ENCODE measurements at regions not wholly inside any gene's neighbourhood (a gene's known extent, or its start where the extent isn't known, plus 50 kb on each side); places are given as distances from the start of the nearest gene placed in this dataset.
A peak's percentile ranks its signal among the peaks of the same experiment; 100 is the strongest.
"Not testable (repeated sequence)": the region's sequence is repeated elsewhere in the genome, so short reads cannot be mapped to it uniquely, and the experiment has no call there.

DNA sequence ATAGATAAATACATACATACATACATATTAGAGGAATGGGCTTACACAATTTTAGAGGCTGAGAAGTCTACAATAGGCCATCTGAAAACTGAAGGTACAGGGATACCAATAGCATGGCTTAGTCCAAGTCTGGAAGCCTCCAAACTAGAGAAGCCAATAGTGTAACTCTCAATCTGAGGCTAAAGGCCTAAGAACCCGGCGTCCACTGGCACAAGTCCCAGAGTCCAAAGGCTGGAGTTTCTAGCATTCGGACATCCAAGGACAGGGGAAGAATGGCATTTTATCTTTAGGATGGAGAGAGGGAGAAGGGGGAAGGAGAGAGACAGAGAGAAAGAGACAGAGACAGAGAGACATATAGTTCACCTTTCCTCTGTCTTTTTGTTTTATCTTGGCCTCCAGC, 63.7 kb upstream of the SYT4 start:
- no peak for DNase-seq

DNA sequence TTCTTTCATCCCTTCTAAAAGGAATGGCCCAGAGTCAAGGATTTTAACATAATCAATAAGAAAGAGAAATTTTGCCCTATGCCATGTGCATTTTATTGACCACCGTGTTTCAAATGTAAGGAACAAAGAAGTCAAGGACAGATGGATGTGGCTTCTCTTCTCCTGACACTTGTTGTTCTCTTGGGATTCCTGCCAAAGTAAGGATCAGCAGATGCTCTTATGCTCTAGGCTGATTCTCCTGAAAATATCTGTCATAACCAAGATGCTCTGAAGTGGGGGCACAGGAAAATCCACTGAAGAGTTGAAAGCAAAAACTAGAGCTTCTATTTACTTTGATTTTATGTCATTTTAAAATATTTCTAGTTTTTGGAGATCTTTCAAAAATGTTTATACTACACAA, 72.9 kb upstream of the SYT4 start:
- no peak for DNase-seq

DNA sequence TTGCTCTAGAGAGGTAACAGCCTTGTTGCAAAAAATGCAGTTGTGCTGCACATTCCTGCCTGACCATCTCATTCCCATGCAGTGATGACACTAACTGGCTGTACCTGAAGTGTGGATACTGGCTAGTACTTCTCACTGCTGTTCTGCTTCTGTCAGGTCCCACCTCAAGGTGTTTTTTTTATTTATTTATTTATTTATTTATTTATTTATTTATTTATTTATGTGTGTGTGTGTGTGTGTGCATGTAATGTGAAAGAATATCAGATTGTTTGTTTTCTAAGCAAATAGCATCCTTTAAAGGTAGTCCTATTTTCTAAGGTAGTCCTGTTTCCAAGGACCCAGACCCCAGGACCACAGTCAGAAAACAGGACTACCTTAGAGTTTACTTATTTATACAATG, 87.2 kb upstream of the SYT4 start:
- no peak for DNase-seq

DNA sequence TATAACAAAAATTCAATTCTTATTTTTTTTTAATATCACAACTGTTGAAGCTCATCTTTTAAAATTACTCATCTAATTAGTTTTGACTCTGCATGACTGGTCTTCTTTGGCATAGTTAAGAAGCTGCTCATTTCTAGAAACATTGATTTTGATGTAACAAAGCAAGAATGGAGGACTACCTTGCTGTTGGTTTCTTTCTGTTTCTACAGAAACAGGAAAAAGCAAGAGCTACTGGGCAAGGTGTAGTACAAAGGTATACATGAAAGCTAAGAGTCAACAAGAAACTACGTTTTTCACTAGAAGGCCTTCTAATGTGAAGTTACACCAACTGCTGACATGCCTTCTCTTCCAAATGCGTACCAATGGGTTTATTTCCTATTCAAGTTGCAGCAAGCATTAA, 90.6 kb upstream of the SYT4 start:
- no peak for DNase-seq

DNA sequence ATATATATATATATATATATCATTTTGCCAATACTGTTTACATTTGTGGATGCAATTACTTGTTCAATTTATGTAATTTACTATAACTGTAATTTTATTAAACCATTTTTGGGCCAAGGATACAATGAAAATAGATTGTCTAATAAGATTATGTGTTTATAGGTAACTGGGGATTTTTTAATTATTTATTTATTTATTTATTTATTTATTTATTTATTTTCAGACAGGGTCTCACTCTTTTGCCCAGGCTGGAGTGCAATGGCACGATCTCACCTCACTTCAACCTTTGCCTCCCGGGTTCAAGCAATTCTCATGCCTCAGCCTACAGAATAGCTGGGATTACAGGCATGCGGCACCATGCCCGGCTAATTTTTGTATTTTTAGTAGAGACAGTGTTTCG, 92.0 kb upstream of the SYT4 start:
- DNase-seq, result not testable (repeated sequence)

DNA sequence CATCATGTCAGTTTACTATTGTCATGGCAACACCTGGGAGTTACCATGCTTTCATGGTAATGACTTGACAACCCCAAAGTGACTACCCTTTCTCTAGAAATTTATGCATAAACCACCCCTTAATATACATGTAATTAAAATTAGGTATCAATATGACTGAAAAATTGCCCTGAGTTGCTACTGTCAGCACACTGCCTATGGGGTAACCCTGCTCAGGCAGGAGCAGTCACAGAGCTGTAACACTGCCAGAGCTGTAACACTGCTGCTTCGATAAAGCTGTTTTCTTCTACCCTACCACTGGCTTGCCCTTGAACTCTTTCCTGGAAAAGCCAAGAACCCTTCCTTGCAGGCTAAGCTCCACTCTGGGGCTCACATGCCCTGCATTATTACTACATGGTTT, 95.5 kb upstream of the SYT4 start:
- DNase-seq, result no peak

DNA sequence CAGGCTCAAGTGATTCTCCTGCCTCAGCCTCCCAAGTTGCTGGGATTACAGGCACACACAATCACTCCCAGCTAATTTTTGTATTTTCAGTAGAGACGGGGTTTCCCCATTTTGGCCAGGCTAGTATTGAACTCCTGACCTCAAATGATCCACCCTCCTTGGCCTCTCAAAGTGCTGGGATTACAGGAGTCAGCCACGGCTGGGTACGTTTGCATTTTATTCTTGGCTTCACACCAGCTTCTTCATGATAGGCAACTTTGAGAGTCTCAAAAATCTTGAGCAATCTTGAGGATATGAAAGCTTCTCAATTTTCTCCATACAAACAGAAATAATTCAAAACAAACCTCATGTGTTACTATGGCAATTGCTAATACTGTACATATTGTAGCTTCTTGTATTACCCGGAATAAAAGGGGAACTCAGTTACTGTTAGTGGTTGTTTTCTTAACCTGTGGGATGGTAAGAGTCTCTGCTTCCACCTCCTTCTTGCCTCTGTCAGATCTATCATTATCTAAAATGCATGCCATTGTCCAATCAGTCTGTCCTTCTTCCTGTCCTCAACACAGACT, 102.9 kb upstream of the SYT4 start:
- DNase-seq, result no peak

DNA sequence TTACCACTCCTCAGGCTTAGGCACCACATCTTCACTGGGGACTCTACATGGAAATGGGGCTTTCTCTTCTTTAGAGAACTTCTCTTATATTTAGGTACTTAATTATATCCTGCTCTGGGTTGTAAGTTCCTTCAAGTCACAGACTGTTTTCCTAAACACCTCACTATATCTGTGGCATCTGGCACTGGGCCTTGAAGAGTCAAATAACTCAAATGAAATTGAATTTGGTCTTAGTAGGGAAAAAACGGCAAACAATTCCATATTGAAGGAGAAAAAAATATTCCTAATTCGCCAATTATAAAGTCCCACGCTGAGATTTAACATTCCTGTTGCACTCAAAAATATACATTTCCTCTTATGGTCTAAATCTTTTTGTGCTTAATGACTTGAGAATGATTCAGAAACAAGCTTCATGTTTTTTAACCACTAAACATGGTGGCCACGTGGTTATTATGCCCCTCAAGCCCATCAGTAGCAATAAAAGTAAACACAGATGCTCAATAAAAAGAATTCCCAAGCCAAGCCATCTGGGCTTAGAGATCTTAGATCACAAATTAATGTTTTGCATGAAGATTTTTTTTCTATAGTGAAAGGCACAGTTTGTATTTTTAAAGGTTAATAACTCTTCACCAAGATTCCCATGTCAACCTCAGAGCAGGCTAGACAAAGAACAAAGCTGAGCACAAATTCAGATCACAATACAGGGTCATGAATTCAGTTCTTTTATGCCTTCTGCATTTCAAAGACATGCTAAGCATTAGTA, 105.5 kb upstream of the SYT4 start:
- DNase-seq, result no peak

DNA sequence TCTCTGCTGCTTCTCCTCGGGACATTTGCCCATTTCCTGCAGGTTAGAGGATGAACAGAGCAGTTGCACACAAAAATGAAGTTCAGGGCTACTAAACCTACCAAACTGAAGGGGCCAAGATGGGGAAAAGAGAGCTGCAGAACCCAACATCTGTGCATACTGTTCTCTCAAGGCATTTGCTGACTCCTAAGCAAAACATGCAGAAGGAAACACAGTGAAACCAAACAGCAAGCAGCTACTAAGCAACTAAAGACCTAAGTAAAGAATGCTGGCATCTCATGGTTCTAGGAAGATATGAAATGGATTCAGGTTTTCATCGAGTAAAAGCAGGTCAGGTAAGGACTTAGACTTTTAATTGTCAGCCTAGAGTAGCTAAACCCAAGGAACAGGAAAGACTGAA, 111.9 kb upstream of the SYT4 start:
- no peak for DNase-seq

DNA sequence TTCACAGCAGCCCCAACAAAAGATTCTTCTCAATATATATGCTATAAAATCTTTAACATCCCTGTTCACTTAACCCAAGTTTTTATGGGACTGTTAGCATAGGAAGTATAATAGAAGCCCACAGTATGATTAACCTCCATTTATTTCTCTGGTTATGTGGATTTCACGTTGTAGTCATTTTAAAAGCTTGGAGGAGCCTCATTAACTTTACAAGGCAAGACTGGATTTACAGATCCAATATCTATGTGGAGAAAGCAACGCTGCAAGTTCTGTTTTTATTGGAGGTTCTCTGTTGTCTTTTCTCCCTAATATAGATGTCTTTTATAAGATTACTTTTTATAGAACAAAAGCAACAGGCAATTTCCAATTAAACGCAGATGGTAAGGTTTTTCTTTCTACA, 114.9 kb upstream of the SYT4 start:
- no peak for DNase-seq

DNA sequence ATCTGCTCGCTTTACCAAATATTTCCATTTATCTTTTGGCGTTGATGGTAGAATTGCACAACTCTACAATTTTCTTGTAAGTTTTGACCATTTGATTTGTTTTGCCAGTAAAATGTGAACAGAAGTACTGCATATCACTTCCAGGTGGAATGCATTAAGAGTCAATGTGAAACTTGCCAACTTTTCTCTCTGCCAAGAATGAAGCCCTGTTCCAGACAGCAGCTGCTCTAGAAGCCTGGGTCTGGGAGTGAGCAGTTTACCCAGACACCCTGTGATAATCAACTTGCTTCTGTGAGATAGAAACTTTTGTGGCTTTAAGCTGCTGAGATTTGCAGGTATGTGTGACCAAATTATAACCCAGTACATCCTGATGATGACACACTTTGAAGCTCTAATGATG, 115.9 kb upstream of the SYT4 start:
- DNase-seq, result peak; percentile 45

DNA sequence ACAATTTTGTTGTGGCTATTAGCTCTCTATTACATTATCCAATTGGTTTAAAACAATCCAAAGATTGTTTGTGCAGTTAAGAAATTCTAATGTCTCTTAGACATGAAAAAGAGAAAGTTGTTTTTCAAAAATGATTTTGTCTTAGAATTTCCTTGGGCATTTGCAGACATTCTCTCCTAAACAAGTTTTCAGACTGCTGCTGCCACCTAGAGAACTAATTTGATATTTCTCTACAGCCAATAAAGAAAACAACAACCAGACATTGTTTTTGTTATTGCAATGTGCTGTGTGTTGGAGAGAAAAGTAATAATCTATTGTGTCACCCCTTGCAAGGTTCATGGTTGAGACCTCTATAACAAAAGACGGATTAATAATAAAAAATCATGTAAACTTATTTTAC, 119.0 kb upstream of the SYT4 start:
- peak; percentile 19 for DNase-seq

DNA sequence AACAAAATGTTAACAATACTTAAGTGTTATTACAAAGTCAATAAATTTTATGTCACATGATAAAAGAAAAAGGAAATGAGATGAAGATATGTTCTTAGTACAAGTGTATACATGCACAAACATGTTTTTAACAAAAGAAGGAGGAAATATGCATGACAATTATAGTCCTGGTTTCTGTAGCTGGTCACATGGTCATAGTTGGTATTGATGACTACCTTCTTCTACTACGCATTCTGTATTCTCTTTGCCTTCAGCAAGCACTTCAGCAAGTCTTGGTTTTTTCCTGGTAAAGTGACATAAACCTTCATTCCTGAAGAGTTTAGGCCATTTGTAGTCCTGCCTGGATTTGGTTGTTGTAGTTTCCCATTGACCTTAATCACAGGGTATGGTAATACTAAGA, 121.3 kb upstream of the SYT4 start:
- no peak for DNase-seq

DNA sequence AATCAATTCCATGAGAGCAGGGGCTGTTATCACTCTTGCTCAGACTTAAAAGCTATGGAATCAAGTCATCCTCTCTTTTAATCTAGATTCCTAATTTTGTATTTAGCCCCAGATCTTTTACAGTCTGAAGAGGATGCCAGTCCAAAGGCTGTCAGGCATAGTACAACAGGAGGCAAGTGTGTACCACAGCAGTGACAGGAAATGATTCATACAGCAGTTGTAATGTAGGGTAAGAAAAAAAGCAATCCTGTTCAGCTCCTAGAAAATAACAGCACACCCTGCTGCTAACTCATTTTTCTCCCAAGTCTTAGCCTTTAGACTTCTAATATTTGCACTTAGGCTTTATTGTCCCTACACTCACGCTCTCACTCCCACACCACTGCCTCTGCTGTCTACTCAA, 127.8 kb upstream of the SYT4 start:
- DNase-seq, result no peak

DNA sequence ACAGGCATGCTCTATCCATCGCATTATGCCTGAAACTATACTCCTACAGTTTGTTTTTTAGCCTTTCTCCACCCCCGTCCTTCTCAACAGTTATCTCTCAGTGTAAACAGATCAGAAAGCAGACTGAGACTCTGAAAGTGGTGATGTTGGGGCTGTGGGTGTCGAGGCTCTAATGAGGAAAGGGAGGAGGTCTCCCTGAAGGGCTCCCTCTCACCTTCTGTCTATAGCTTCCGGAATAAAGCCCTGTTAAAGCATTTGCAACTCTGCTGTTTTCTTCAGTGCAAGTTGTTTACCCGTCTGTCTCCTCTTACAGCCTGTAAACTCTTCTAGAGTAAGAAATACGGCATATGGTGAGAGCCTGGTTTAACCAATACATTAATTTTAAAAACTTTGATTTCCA, 136.7 kb upstream of the SYT4 start:
- no peak for DNase-seq

DNA sequence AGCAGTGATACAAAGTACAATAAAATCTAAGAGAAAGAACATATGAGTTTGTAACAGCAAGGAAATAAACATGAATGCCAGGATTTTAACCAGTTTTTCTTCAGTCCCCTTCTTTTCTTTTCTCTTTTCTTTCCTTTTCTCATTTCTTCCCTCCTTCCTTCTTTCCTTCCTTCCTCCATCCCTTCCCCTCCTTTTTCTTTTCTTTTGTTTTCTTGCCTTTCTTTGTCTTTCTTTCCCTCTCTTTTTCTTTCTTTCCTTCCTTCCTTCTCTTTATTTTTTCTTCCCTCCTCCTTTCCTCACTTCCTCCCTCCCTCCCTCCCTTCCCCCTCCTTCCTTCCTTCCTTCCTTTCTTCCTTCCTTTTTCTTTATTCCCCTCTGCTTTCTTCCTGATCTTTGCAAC, 142.8 kb upstream of the SYT4 start:
- DNase-seq, result no peak

DNA sequence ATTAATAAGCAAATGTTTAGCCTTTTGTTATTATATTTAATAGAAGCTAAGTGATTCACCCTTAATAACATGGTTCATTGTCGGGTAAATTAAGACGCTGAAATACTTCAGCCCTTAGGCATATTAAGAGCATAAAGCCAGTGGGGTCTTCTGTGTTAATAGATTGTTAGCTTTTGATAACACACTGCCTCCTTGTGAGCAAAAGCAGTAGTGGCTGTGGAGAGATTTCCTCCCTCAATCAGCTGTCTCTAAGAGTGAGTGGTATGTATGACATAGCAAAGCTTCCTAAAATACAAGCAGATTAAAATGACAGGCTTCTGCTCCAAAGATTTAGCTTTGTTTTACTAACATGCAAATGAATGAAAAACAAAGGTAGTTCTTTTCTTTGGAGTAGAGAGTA, 143.7 kb upstream of the SYT4 start:
- DNase-seq, result no peak

DNA sequence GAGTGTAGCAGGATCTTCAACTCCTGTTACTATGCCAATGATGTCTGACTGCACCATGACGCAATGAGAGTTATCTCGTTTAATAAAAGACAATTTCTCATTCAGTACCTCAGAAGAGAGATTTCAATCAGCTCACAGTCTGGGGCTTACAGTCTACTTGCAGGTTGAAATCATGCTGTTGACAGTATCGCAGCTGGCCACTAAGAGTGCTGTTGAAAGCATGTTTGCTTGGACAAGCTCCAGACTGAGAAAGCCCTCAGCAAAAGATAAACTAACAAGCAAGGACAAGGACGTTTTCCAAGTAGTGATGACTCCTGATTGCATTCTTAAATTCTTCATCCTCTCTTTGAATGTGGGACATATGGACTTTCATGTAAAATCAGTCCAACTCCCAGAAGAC, 145.2 kb upstream of the SYT4 start:
- no peak for DNase-seq

DNA sequence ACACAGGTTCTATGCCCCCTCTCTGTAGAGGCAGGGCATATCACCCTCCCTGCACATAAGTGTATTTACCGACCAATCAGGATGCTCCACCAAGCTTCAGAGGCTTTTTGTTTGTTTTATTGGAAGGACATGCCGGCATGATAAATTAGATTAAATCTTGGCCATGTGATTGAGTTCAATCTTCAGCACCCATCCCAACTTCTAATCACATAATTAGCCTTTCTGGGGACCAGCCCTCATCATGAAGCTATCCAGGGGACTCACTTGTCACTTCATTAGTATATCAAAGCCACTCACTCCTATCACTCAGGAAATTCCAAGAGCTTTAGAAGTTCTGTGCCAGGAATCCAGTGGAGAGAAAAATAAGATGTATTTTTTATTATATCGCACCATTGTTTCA, 158.6 kb upstream of the SYT4 start:
- no peak for DNase-seq

DNA sequence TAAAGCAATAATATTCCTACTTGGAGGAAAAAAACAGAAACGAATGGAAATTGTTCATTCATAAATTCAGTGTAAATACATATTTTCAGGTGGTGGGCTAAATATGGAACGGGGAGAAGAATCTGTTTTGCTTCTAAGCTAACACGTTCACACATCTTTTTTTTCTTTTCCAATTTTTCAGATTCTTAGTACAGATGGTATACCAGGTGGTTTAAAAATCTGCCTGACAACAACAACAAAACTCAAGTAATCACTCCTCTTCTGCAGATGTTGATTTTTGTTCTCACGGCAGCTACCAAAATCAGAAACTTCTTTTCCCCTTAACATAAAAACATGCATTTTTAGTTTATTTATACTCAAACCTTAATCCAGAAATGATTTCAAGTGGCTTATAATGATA, 164.8 kb upstream of the SYT4 start:
- no peak for DNase-seq

DNA sequence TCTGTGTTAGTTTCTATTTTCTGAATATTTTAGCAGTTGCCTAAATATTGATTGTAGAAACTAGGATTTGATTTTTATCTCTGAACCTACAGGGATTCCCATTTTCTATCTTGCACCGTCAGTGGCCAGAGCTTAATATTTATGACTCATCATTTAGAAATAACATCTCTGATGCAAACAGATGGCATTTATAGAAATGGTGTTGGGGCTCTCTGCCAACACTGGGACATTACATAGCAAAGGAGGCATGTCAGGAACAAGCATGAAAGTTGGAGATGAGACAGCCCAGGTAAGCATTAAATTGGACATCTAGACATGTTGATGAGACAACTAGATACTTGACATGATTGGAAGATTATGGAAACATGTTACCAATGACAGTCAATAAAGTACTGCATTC, 165.3 kb upstream of the SYT4 start:
- DNase-seq, result no peak

DNA sequence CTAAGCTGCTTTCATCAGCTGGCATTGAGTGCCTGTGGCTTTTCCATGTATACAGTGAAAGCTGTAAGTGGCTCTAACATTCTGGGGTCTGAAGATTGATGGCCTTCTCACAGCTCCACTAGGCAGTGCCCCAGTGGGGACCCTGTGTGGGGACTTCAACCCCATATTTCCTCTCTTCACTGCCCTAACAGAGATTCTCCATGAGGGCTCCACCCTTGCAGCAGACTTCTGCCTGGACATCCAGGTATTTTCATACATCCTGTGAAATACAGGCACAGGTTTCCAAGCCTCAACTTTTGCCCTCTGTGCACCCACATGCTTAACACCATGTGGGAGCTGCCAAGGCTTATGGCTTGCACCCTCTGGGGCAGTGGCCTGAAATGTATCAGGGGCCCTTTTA, 188.2 kb upstream of the SYT4 start:
- no peak for DNase-seq

DNA sequence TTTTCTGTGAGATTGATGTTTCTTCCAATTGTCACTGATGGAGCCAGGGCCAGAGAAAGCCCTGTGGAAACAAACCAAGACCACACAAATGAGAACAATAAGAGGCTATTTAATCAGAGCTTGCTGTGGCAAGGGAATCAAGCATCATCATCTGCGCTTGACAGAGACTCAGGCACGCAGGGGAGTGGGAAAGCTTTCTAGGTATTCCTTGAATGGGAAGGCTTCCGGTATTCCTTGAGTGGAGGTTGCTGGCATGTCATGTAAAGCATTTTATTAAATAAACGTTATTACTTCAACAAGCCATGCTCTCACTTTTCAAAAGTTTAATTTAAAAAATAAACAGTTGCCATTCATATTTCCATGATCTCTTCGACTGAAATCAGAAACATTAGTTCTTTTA, 194.6 kb upstream of the SYT4 start:
- no peak for DNase-seq

DNA sequence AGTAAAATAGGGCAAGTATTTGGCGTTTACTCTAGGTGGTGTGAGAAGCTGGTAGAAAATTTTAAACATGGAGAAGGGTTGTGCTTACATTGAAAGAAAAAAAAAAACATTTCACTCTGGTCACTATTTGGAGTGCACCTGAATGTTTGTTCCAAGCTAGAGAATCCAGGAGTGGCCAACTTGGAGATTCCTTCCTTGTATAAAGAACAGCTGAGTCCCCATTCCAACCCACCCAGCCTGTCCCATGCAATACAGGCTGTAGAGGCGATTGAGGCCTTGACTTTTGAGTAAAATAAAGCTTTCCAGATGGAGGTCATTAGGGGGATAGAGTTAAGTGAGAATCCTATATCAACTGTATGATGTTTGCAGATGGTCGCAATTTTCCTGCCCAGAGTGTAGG, 203.8 kb upstream of the SYT4 start:
- no peak for DNase-seq

DNA sequence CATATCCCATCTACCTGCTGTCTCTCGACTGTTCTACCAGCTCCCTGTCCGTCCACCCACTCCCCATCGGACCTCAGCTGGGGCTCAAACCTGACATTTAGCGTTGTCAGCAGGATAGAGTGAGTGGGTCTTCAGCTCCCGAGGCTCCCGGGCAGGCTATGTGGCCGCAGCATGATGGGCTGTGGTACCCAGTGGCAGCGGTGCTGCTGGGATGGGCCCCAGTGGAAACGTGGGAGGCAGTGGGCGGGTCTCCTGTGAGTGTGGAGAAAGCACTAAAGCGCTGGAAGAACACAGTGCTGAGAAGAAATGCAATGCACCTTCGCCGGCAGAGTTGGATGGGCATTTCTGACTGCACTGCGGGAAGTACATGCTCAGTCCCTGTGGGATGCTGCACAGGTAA, 204.8 kb upstream of the SYT4 start:
- DNase-seq, result no peak

Measured in skin of body (tissue), 1 donor.